BLaER1 treated with 17β-estradiol and CSF1 and Interleukin-3, amounts not matched to agents 10 nM and 100 nM (cell line): ENCODE measurements at regions not wholly inside any gene's neighbourhood (a gene's known extent, or its start where the extent isn't known, plus 50 kb on each side); places are given as distances from the start of the nearest gene placed in this dataset.

Source experiments
- H3K27ac ChIP-seq, 11 experiments: shearing (Covaris generic); formaldehyde crosslinking; 2 replicates each; pipeline ENCODE4 v1.8.1; 2022
- H3K27me3 ChIP-seq, 11 experiments: shearing (Covaris generic); formaldehyde crosslinking; 2 replicates each; pipeline ENCODE4 v1.8.1; 2022
- H3K36me3 ChIP-seq, 11 experiments: shearing (Covaris generic); formaldehyde crosslinking; 2 replicates each; pipeline ENCODE4 v1.8.1; 2022
- H3K4me1 ChIP-seq, 10 experiments: shearing (Covaris generic); formaldehyde crosslinking; 2 replicates each; pipeline ENCODE4 v1.8.1; 2022
- H3K4me2 ChIP-seq, 11 experiments: shearing (Covaris generic); formaldehyde crosslinking; 2 replicates each; pipeline ENCODE4 v1.8.1; 2022
- H3K4me3 ChIP-seq, 10 experiments: shearing (Covaris generic); formaldehyde crosslinking; 2 replicates each; pipeline ENCODE4 v1.8.1; 2022
- H3K9ac ChIP-seq, 11 experiments: shearing (Covaris generic); formaldehyde crosslinking; 2 replicates each; pipeline ENCODE4 v1.8.1; 2022
- H3K9me3 ChIP-seq, 11 experiments: shearing (Covaris generic); formaldehyde crosslinking; replicated peaks in 1 of 11; 2 replicates each; pipeline ENCODE4 v1.8.1; 2022
- H4K20me1 ChIP-seq, 11 experiments: shearing (Covaris generic); formaldehyde crosslinking; 2 replicates each; pipeline ENCODE4 v1.8.1; 2022
- Cebpa-rat ChIP-seq, 11 experiments: shearing (Covaris generic); IDR thresholded peaks; 2 replicates each; pipeline ENCODE4 v1.8.1; 2022

GRCh38 chr11:109138196-109138595 lies 283.8 kb upstream of the C11orf87 start:
- no peaks in the 10 kb centered on the region for H3K9me3 ChIP-seq
- H3K27ac ChIP-seq = no peak overlapping the region
- no peaks in the 10 kb centered on the region for H4K20me1 ChIP-seq
- H3K9ac ChIP-seq = no peak overlapping the region
- H3K4me3 ChIP-seq = no peak overlapping the region
- no peaks in the 10 kb centered on the region for H3K4me1 ChIP-seq
- H3K4me2 ChIP-seq = no peak overlapping the region
- H3K27me3 ChIP-seq = no peaks in the 10 kb centered on the region
- TF ChIP-seq Cebpa-rat (IDR thresholded peaks at IDR 0.05) = no peak
- H3K36me3 ChIP-seq = no peaks in the 10 kb centered on the region

DNA sequence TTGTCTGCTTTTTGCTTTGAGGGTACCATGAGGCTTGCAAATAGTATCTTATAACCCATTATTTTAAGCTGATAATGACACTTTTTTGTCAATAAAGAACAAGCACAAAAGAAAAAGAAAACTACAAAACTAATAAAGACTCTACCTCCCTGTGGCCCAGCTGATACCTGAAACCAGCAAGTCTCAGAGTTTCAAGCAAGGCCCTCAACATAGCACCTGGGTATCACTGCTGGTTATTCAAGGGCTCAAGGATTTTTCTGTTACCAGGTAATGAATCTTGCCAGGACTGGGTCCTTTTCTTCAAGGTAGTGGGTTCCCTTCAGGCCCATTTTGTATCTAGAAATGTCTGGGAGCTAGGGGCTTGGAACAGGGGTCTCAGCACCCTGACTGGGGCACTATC lies 281.6 kb upstream of the C11orf87 start:
- TF ChIP-seq Cebpa-rat (IDR thresholded peaks at IDR 0.05) = no peak
- Histone ChIP-seq H3K27me3 (no peaks in the 10 kb centered on the region), H4K20me1 (no peaks in the 10 kb centered on the region), H3K9ac (no peak overlapping the region), H3K4me2 (no peak overlapping the region), H3K9me3 (no peaks in the 10 kb centered on the region), H3K36me3 (no peaks in the 10 kb centered on the region), H3K27ac (no peak overlapping the region), H3K4me3 (no peak overlapping the region), H3K4me1 (no peaks in the 10 kb centered on the region)

DNA sequence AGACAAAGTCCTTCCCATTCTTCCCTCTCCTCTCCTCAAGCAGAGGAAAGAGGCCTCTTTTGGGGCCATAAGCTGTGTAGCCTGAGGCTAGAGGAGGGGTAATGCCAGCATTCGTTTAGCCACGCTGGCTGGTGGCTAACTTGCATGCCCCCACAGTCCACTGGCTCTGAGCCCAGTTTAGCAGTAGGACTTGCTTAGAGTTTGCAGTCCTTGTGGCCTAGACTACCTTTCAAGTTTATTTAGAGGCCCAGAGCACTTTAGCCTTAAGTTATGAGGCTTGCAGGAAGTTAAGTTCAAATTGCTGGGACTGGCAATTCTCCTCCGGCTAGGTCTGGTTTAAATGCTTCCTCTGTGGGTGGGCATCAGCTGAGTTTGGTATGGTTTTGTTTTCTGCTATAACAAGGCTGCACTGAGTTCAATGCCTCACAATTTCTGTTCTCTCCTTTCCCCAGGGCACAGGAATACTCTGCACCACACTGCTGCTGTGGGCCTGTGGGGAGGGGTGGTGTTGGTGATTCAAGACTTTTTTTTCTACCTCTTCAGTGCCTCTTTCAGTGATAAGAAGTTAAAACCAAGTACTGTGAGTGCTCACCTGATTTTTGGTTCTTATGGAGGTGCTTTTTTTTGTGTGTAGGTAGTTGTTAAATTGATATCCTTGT lies 281.0 kb upstream of the C11orf87 start:
- Histone ChIP-seq H3K9ac (no peak overlapping the region), H3K36me3 (no peaks in the 10 kb centered on the region), H3K4me3 (no peak overlapping the region), H3K27me3 (no peaks in the 10 kb centered on the region), H4K20me1 (no peaks in the 10 kb centered on the region), H3K4me1 (no peaks in the 10 kb centered on the region), H3K4me2 (no peak overlapping the region), H3K27ac (no peak overlapping the region), H3K9me3 (no peaks in the 10 kb centered on the region)
- no peak for TF ChIP-seq Cebpa-rat (IDR thresholded peaks at IDR 0.05)

DNA sequence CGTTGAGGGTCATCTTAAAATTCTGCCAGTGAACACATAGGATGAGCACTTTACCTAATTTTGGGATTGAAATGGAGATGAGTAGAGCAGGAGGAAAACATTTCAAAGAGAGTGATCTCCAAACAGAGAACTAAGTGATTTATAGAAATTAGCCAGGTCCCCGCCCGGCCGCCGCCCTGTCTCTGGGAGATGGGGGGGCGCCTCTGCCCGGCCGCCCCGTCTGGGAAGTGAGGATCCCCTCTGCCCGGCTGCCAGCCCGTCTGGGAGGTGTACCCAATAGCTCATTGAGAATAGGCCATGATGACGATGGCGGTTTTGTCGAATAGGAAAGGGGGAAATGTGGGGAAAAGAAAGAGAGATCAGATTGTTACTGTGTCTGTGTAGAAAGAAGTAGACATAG lies 276.7 kb upstream of the C11orf87 start:
- no peak for TF ChIP-seq Cebpa-rat (IDR thresholded peaks at IDR 0.05)

GRCh38 chr11:109147726-109148125 lies 274.3 kb upstream of the C11orf87 start:
- Histone ChIP-seq H3K4me3 (no peak overlapping the region), H3K27me3 (no peaks in the 10 kb centered on the region), H3K27ac (no peak overlapping the region), H3K4me2 (no peak overlapping the region), H4K20me1 (no peaks in the 10 kb centered on the region), H3K36me3 (no peaks in the 10 kb centered on the region), H3K9me3 (no peaks in the 10 kb centered on the region), H3K4me1 (no peaks in the 10 kb centered on the region), H3K9ac (no peak overlapping the region)
- TF ChIP-seq Cebpa-rat (IDR thresholded peaks at IDR 0.05) = no peak

More for the DNA sequence above, 276.7 kb upstream of the C11orf87 start:
- Histone ChIP-seq H3K4me2 (no peak overlapping the region), H3K27me3 (no peaks in the 10 kb centered on the region), H3K9me3 (no peaks in the 10 kb centered on the region), H3K36me3 (no peaks in the 10 kb centered on the region), H3K9ac (no peak overlapping the region), H3K4me3 (no peak overlapping the region), H3K27ac (no peak overlapping the region), H3K4me1 (no peaks in the 10 kb centered on the region), H4K20me1 (no peaks in the 10 kb centered on the region)

DNA sequence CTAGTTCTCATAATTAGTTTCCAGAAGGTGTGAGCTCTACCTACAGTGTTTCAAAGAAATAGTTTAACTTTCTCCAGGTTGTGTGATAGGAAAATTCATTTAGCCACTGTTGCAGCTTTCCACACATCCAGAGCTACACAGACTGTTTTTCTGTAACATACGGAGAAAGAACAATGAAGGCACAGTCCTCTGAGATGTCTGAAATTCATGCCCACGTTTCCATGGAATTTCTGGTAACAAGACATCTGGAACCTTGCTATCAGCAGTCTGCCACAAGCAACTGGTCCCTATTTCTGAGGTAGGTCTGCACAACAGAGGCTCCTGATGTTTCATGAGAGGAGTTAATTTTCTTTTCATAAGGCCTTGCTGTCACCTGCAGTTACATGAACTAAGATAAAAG lies 273.3 kb upstream of the C11orf87 start:
- TF ChIP-seq Cebpa-rat (IDR thresholded peaks at IDR 0.05) = no peak
- no peaks in the 10 kb centered on the region for H3K36me3 ChIP-seq
- no peaks in the 10 kb centered on the region for H3K4me1 ChIP-seq
- no peaks in the 10 kb centered on the region for H3K27me3 ChIP-seq
- no peak overlapping the region for H3K27ac ChIP-seq
- H4K20me1 ChIP-seq = no peaks in the 10 kb centered on the region
- H3K9me3 ChIP-seq = no peaks in the 10 kb centered on the region
- H3K4me2 ChIP-seq = no peak overlapping the region
- no peak overlapping the region for H3K9ac ChIP-seq
- H3K4me3 ChIP-seq = no peak overlapping the region

DNA sequence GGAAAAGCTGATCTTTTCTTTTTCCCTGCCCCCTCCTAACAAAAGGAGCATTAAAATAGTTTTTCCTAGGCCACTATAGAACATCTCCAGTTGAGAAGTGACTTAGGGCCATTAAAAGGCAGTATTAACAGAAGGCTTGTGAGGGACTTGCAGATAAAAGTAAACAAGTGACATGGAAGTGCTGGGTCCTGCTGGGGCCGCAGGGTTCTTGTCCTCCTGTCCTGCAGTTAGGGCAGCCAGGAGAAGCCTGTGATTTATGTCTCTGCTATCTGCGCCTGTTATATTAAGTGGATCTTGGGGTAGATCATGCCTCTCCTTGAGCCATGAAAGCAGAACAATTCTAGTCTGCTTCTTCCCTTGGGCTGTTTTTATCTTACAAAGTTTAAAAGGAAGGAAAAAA lies 271.4 kb upstream of the C11orf87 start:
- H3K4me2 ChIP-seq = no peak overlapping the region
- H3K4me1 ChIP-seq = no peaks in the 10 kb centered on the region
- no peaks in the 10 kb centered on the region for H4K20me1 ChIP-seq
- no peaks in the 10 kb centered on the region for H3K27me3 ChIP-seq
- no peak overlapping the region for H3K9ac ChIP-seq
- TF ChIP-seq Cebpa-rat (IDR thresholded peaks at IDR 0.05) = no peak
- no peaks in the 10 kb centered on the region for H3K36me3 ChIP-seq
- H3K9me3 ChIP-seq = no peaks in the 10 kb centered on the region
- no peak overlapping the region for H3K4me3 ChIP-seq
- no peak overlapping the region for H3K27ac ChIP-seq

DNA sequence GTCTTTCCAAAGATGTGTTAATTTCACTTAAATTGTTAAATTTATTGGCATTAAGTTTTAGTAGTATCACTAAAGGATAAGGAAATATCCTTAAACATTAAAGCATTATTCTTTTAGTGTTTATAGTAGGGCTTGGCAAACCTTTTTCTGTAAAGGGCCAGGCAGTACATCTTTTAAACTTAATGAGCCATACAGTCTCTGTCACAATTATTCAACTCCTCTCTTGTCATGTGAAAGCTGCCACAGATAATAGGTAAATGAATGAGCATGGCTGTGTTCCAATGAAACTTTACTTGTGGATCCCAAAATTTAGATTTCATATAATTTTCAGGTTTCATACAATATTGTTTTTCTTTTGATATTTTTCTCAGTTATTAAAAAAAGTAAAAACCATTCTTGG lies 268.2 kb upstream of the C11orf87 start:
- Histone ChIP-seq H4K20me1 (no peaks in the 10 kb centered on the region), H3K36me3 (no peaks in the 10 kb centered on the region), H3K4me2 (no peak overlapping the region), H3K27ac (no peak overlapping the region), H3K9me3 (no peaks in the 10 kb centered on the region), H3K4me3 (no peak overlapping the region), H3K27me3 (no peaks in the 10 kb centered on the region), H3K4me1 (no peaks in the 10 kb centered on the region), H3K9ac (no peak overlapping the region)
- TF ChIP-seq Cebpa-rat (IDR thresholded peaks at IDR 0.05) = no peak

DNA sequence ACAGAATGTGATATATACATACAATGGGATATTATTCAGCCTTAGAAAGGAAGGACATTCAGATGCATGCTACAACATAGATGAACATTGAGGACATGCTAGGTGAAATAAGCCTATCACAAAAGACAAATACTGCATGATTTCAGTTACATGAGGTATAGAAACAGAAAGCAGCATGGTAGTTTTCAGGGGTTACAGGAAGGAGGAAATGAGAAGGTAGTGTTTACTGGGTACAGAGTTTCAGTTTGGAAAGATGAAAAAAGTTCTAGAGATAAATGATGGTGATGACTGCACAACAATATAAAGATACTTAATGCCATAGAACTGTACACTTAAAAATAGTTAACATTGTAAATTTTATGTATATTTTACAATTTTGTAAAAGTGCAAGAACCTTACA lies 266.7 kb upstream of the C11orf87 start:
- no peaks in the 10 kb centered on the region for H3K4me1 ChIP-seq
- H3K4me2 ChIP-seq = no peak overlapping the region
- H3K27me3 ChIP-seq = no peaks in the 10 kb centered on the region
- no peak overlapping the region for H3K27ac ChIP-seq
- H3K9ac ChIP-seq = no peak overlapping the region
- H3K4me3 ChIP-seq = no peak overlapping the region
- peaks cover 0 to 2% (median 0%) of the 10 kb centered on the region in 11 experiments; a peak in 1 of 22 replicates for H3K9me3 ChIP-seq
- no peaks in the 10 kb centered on the region for H3K36me3 ChIP-seq
- TF ChIP-seq Cebpa-rat (IDR thresholded peaks at IDR 0.05) = no peak
- H4K20me1 ChIP-seq = no peaks in the 10 kb centered on the region

DNA sequence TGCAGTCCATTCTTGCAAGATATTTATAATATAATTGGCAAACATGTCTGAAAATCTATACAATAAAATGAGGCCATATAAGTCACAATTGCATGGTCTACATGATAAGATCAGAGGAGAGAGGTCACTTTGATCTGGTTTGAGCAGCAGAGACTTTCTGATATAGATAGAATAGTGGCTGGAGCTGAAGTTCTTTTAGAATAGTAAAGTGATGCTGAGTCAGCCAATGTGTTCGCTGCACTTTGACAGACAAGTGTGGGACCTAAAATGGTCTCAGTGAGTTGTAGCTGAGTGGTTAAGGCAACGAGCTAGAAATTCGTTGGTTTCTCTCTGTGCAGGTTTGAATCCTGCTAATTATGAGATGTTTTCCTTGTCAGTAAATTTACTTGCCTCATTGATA lies 257.0 kb upstream of the C11orf87 start:
- Histone ChIP-seq H3K9ac (no peak overlapping the region), H4K20me1 (no peaks in the 10 kb centered on the region), H3K4me1 (no peaks in the 10 kb centered on the region), H3K27ac (no peak overlapping the region), H3K4me3 (no peak overlapping the region), H3K27me3 (no peaks in the 10 kb centered on the region), H3K4me2 (no peak overlapping the region), H3K36me3 (no peaks in the 10 kb centered on the region), H3K9me3 (peaks cover 0 to 4% (median 0%) of the 10 kb centered on the region in 11 experiments; a peak in 1 of 22 replicates)
- no peak for TF ChIP-seq Cebpa-rat (IDR thresholded peaks at IDR 0.05)
